ENCODE measurements at regions not wholly inside any gene's neighbourhood (a gene's known extent, or its start where the extent isn't known, plus 50 kb on each side); places are given as distances from the start of the nearest gene placed in this dataset.

GRCh38 chr13:68692049-68692448 is 1415.6 kb upstream of the ATXN8OS start:
- Histone ChIP-seq H3K4me1 (no peaks in the 10 kb centered on the region), H3K9me3 (no peaks in the 10 kb centered on the region), H3K4me2 (no peak overlapping the region), H3K27ac (no peak overlapping the region), H3K4me3 (no peak overlapping the region)
- TF ChIP-seq EP300 (IDR thresholded peaks at IDR 0.05) = no peak
- TF ChIP-seq ESRRA (IDR thresholded peaks at IDR 0.05; ENCODE audit: borderline replicate concordance, low read length) = no peak
- TF ChIP-seq FOXS1 (CRISPR knock-in tag; IDR thresholded peaks at IDR 0.05) = no peak
- TF ChIP-seq MAFK (IDR thresholded peaks at IDR 0.05; ENCODE audit: partially characterized antibody) = peak; percentile 34
- TF ChIP-seq POLR2A (IDR thresholded peaks at IDR 0.05; ENCODE audit: low read length) = no peak
- ChIA-PET POLR2A (no interaction called here), CTCF (no interaction called here)
- ATAC-seq (no peak), DNase-seq (ENCODE audit: low read depth in 1 of 2, low spot score in 1 of 2) (no peak), FAIRE-seq (no peak)
- WGBS (ENCODE audit: missing lambda C conversion rate) = 79% methylated on average over 1 of the region's 1 CpG

DNA sequence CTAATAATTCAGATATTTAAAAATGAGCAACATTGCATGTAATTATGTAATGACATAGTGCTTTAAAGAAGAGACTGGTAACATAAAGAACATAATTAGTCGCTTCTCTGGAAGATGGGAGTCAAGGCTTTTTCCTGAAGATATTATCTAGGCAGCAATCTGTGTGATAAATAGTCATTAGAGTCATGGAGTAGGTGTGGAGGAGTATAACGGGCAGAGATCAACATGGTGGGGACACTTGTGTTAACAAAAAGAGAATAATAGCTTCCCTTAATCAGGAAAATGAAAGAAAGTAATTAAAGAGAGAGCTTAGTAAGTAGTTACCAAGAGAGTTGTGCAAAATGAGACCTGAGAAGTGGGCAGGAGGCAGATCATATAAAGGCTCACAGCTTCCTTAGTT is 1417.1 kb upstream of the ATXN8OS start:
- Histone ChIP-seq H3K4me3 (no peak overlapping the region), H3K4me1 (no peaks in the 10 kb centered on the region), H3K9me3 (no peaks in the 10 kb centered on the region), H3K27ac (no peak overlapping the region), H3K4me2 (no peak overlapping the region)
- ChIA-PET CTCF (no interaction called here), POLR2A (no interaction called here)
- ATAC-seq = no peak
- no peak for DNase-seq (ENCODE audit: low read depth in 1 of 2, low spot score in 1 of 2)
- 37% methylated on average over 2 of the region's 2 CpGs for WGBS (ENCODE audit: missing lambda C conversion rate)
- TF ChIP-seq TFCP2L1 (CRISPR knock-in tag; IDR thresholded peaks at IDR 0.05) (no peak), RCOR1 (IDR thresholded peaks at IDR 0.05; ENCODE audit: low read depth, low read length) (no peak), HOXA7 (CRISPR knock-in tag; IDR thresholded peaks at IDR 0.05) (no peak), FOSL2 (IDR thresholded peaks at IDR 0.05) (no peak), FOSL2 (CRISPR knock-in tag; IDR thresholded peaks at IDR 0.05) (no peak), EP300 (IDR thresholded peaks at IDR 0.05) (no peak), ESRRA (IDR thresholded peaks at IDR 0.05; ENCODE audit: borderline replicate concordance, low read length) (no peak), FOXS1 (CRISPR knock-in tag; IDR thresholded peaks at IDR 0.05) (no peak), ATOH8 (CRISPR knock-in tag; IDR thresholded peaks at IDR 0.05; ENCODE audit: low read depth) (no peak), PBX3 (IDR thresholded peaks at IDR 0.05) (no peak), HMGXB4 (CRISPR knock-in tag; IDR thresholded peaks at IDR 0.05; ENCODE audit: borderline replicate concordance) (no peak), ZC3H11A (IDR thresholded peaks at IDR 0.05) (no peak), JUN (IDR thresholded peaks at IDR 0.05) (no peak), HDAC2 (IDR thresholded peaks at IDR 0.05) (no peak), BHLHE40 (IDR thresholded peaks at IDR 0.05; ENCODE audit: low read depth, low read length) (no peak)
- no peak for FAIRE-seq

DNA sequence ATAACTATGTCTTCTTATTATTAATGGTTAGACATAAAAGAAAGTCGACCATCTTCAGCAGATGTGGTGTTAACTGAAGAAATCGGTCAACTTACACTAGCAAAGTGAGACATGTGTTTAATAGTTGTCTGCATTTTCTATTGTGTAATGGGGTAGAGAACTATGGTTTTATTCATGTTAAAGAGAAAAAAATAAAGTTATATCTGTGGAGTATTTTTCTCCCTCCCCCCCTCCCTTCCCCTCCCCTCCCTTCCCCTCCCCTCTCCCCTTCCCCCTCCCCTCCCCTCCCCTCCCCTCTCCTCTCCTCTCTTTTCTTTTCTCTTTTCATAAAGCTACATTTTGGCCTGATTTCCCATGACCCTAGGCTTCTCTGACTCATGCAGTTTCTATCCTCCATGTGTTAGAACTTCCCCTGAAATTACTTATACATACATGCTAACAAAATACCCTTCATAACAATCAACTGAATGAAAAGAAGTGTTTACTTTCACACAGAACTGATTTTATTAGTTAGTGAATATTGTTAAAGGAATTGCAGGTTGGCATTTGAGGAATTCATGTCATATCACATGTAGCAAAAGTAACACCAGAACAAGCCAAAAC is 1431.0 kb upstream of the ATXN8OS start:
- Histone ChIP-seq H3K4me1 (no peaks in the 10 kb centered on the region), H3K4me2 (no peak overlapping the region), H3K27ac (no peak overlapping the region), H3K4me3 (no peak overlapping the region), H3K9me3 (no peaks in the 10 kb centered on the region)
- FAIRE-seq (no peak), ATAC-seq (no peak), DNase-seq (ENCODE audit: low read depth in 1 of 2, low spot score in 1 of 2) (no peak)
- ChIA-PET POLR2A (no interaction called here), CTCF (no interaction called here)
- 28% methylated on average over 2 of the region's 2 CpGs for WGBS (ENCODE audit: missing lambda C conversion rate)
- TF ChIP-seq, protein P1, sequence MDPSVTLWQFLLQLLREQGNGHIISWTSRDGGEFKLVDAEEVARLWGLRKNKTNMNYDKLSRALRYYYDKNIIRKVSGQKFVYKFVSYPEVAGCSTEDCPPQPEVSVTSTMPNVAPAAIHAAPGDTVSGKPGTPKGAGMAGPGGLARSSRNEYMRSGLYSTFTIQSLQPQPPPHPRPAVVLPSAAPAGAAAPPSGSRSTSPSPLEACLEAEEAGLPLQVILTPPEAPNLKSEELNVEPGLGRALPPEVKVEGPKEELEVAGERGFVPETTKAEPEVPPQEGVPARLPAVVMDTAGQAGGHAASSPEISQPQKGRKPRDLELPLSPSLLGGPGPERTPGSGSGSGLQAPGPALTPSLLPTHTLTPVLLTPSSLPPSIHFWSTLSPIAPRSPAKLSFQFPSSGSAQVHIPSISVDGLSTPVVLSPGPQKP (IDR thresholded peaks at IDR 0.05; ENCODE audit: low read depth, low read length) = no peak
- TF ChIP-seq MAZ (IDR thresholded peaks at IDR 0.05; ENCODE audit: borderline replicate concordance, low read depth, low read length) (no peak), EP300 (IDR thresholded peaks at IDR 0.05) (no peak)
